Natural killer cell (primary cell): ENCODE measurements at regions not wholly inside any gene's neighbourhood (a gene's known extent, or its start where the extent isn't known, plus 50 kb on each side); places are given as distances from the start of the nearest gene placed in this dataset.
"Not testable (repeated sequence)": the region's sequence is repeated elsewhere in the genome, so short reads cannot be mapped to it uniquely, and the experiment has no call there.

ENCODE experiments used
- ATAC-seq, 3 donors: fragments of 150-1000 bp in 2 of 3; fragments of 200-7000 bp in 1 of 3; cut with Tn5 transposase; 1 replicate in 1 of 3; 2 replicates in 2 of 3; pipeline ENCODE4 v1.10.0; 2021; ENCODE audit warnings: mild to moderate bottlenecking in 2 of 3, moderate library complexity in 2 of 3
- DNase-seq, 2 donors: peaks; one replicate each; pipeline versions ENCODE4 v3.0.0 to v3.0.0-alpha.2; 2013 to 2021; ENCODE audit warnings: mixed read lengths in 1 of 2
- H3K27ac ChIP-seq: one replicate; pipeline ENCODE4 v1.5.1; 2013; ENCODE audit warnings: mild to moderate bottlenecking, low read length
- H3K27me3 ChIP-seq: one replicate; pipeline ENCODE4 v1.6.1; 2013; ENCODE audit warnings: low read length; ENCODE audit not compliant: control insufficient read depth, insufficient read depth
- H3K36me3 ChIP-seq: one replicate; pipeline ENCODE4 v1.6.1; 2013; ENCODE audit warnings: low read length; ENCODE audit not compliant: control insufficient read depth, insufficient read depth
- H3K4me1 ChIP-seq: one replicate; pipeline ENCODE4 v1.6.1; 2013; ENCODE audit warnings: low read length; ENCODE audit not compliant: control insufficient read depth, insufficient read depth
- H3K4me3 ChIP-seq: one replicate; pipeline ENCODE4 v1.5.1; 2013; ENCODE audit warnings: low read length
- H3K9me3 ChIP-seq: one replicate; pipeline ENCODE4 v1.6.1; 2013; ENCODE audit warnings: low read length; ENCODE audit not compliant: control insufficient read depth, insufficient read depth
- H3K27ac Mint-ChIP-seq, 2 donors: one replicate each; pipeline ENCODE4 v1.8.0; 2022; ENCODE audit warnings: mild to moderate bottlenecking in 2 of 2, mixed read lengths in 2 of 2, moderate library complexity in 1 of 2
- H3K27me3 Mint-ChIP-seq, 2 donors: one replicate each; pipeline ENCODE4 v1.8.0; 2022; ENCODE audit warnings: low read depth in 2 of 2, mixed read lengths in 2 of 2
- H3K36me3 Mint-ChIP-seq: one replicate; pipeline ENCODE4 v1.8.0; 2022; ENCODE audit warnings: mixed read lengths
- H3K4me1 Mint-ChIP-seq, 2 donors: one replicate each; pipeline ENCODE4 v1.8.0; 2022; ENCODE audit warnings: mixed read lengths in 2 of 2
- H3K4me3 Mint-ChIP-seq: one replicate; pipeline ENCODE4 v1.8.0; 2022; ENCODE audit warnings: mild to moderate bottlenecking, moderate library complexity, mixed read lengths
- H3K9me3 Mint-ChIP-seq, 2 donors: one replicate each; pipeline ENCODE4 v1.8.0; 2022; ENCODE audit warnings: mixed read lengths in 2 of 2
- WGBS: methylation state at CpG from one replicate; pipeline ENCODE4 v1.1.7; 2013; ENCODE audit warnings: missing lambda C conversion rate; ENCODE audit not compliant: insufficient coverage; 5-methylcytosine and 5-hydroxymethylcytosine counted together
- intact Hi-C: fragments of 100-400 bp; cut with micrococcal nuclease; formaldehyde crosslinking; loops from one replicate; pipeline ENCODE4 v1.14.2; 2022
- TF ChIP-seq, protein P1 (sequence below): fragments of 200-600 bp; IDR thresholded peaks from one replicate; pipeline ENCODE4 v1.8.0; 2022; ENCODE audit warnings: antibody characterized with exemption

DNA sequence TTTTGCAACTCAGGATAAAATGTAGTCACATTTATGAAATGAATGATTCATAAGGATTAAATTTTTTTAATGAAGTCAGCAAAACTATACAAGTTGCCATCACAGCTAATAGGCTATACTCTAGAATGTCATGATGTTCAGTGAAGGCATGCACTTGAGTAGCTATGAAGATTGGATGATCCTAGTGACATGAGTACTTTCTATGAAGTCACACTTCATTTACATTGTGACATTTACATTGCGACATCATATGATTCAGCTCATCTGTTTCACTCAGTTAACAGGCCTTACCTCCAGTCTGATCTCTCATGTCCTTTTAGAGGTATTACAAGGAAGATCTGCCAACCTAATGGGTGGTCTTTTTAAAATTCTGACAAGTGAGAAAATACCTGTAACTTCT lies 82.7 kb upstream of the FGF13 start:
- Mint-ChIP-seq H3K27me3 (peaks cover 2 to 13% of the 10 kb centered on the region in 2 donors), H3K27ac (no peak overlapping the region), H3K9me3 (peaks cover 0 to 6% of the 10 kb centered on the region in 2 donors), H3K4me1 (no peaks in the 10 kb centered on the region), H3K4me3 (no peak overlapping the region), H3K36me3 (no peaks in the 10 kb centered on the region)
- no peak for ATAC-seq
- intact Hi-C loops, result no loop called here
- TF ChIP-seq, protein P1, sequence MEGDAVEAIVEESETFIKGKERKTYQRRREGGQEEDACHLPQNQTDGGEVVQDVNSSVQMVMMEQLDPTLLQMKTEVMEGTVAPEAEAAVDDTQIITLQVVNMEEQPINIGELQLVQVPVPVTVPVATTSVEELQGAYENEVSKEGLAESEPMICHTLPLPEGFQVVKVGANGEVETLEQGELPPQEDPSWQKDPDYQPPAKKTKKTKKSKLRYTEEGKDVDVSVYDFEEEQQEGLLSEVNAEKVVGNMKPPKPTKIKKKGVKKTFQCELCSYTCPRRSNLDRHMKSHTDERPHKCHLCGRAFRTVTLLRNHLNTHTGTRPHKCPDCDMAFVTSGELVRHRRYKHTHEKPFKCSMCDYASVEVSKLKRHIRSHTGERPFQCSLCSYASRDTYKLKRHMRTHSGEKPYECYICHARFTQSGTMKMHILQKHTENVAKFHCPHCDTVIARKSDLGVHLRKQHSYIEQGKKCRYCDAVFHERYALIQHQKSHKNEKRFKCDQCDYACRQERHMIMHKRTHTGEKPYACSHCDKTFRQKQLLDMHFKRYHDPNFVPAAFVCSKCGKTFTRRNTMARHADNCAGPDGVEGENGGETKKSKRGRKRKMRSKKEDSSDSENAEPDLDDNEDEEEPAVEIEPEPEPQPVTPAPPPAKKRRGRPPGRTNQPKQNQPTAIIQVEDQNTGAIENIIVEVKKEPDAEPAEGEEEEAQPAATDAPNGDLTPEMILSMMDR, result no peak
- no peaks in the 10 kb centered on the region for H3K36me3 ChIP-seq
- no peak for DNase-seq
- H3K4me1 ChIP-seq, result no peaks in the 10 kb centered on the region
- no peaks in the 10 kb centered on the region for H3K27me3 ChIP-seq
- WGBS, result 100% methylated on average over 1 of the region's 1 CpG
- no peak overlapping the region for H3K4me3 ChIP-seq
- H3K9me3 ChIP-seq, result no peaks in the 10 kb centered on the region
- no peak overlapping the region for H3K27ac ChIP-seq

DNA sequence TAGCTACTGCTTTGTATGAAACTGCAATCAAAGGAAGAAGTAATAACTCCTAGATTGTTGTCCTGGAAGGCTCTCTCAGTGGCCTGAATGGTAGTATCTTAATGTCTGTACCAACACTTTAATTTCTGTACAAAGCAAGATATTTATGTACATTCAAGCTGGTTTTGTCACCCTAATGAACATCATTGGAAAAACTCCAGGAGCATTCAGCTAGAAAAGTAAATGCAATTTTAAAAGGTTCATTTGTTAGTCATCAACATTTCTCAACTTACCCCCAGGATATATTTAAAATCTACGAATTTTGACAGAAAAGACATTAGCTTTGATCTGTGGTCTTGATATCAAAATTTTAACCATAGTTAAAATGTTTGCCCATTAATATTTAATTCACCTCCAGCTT lies 80.0 kb upstream of the FGF13 start:
- no peaks in the 10 kb centered on the region for H3K36me3 Mint-ChIP-seq
- no CpG with 5 or more reads among the region's 1 CpG for WGBS
- no peak for ATAC-seq
- Histone ChIP-seq H3K36me3 (no peaks in the 10 kb centered on the region), H3K9me3 (no peaks in the 10 kb centered on the region), H3K27ac (no peak overlapping the region), H3K27me3 (no peaks in the 10 kb centered on the region), H3K4me1 (no peaks in the 10 kb centered on the region), H3K4me3 (no peak overlapping the region)
- no peak for DNase-seq
- TF ChIP-seq, protein P1, result no peak
- no peak overlapping the region for H3K27ac Mint-ChIP-seq
- H3K4me3 Mint-ChIP-seq, result no peak overlapping the region
- H3K4me1 Mint-ChIP-seq, result no peaks in the 10 kb centered on the region
- peaks cover 0 to 4% of the 10 kb centered on the region in 2 donors for H3K9me3 Mint-ChIP-seq
- intact Hi-C loops, result no loop called here
- H3K27me3 Mint-ChIP-seq, result no peaks in the 10 kb centered on the region

DNA sequence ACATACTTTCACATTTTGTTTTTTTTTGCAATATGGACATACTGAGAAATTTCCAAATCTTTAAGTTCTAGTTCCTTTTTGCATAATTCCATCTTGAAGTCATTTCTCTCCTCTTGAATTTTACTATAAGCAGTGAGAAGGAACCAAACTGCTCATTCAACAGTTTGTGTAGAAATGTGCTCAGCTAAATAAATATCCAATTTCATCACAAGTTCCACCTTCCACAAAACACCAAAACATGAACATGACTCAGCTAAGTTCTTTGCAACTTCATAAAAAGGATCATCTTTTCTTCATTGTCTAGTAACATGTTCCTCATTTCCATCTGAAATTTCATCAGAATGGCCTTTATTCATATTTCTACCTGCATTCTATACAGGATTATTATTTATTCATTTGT lies 77.3 kb upstream of the FGF13 start:
- no peaks in the 10 kb centered on the region for H3K4me1 ChIP-seq
- ATAC-seq (no peak), DNase-seq (no peak)
- TF ChIP-seq, protein P1, result no peak
- H3K4me3 ChIP-seq, result no peak overlapping the region
- Mint-ChIP-seq H3K4me1 (no peaks in the 10 kb centered on the region), H3K4me3 (no peak overlapping the region), H3K36me3 (no peaks in the 10 kb centered on the region), H3K27ac (no peak overlapping the region), H3K27me3 (no peaks in the 10 kb centered on the region), H3K9me3 (peaks cover 0 to 6% of the 10 kb centered on the region in 2 donors)
- H3K9me3 ChIP-seq, result no peaks in the 10 kb centered on the region
- H3K27ac ChIP-seq, result no peak overlapping the region
- intact Hi-C loops, result no loop called here
- no peaks in the 10 kb centered on the region for H3K27me3 ChIP-seq
- H3K36me3 ChIP-seq, result no peaks in the 10 kb centered on the region

DNA sequence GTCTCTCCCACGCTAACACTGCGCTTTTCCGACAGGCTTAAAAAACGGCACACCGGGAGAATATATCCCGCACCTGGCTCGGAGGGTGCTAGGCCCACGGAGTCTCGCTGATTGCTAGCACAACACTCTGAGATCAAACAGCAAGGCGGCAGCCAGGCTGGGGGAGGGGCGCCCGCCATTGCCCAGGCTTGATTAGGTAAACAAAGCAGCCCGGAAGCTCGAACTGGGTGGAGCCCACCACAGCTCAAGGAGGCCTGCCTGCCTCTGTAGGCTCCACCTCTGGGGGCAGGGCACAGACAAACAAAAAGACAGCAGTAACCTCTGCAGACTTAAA lies 67.0 kb upstream of the FGF13 start:
- H3K36me3 ChIP-seq, H3K4me3 Mint-ChIP-seq, H3K9me3 Mint-ChIP-seq, H3K27me3 ChIP-seq, H3K9me3 ChIP-seq, H3K27ac ChIP-seq, H3K27me3 Mint-ChIP-seq, H3K4me3 ChIP-seq, H3K4me1 Mint-ChIP-seq, H3K4me1 ChIP-seq, H3K36me3 Mint-ChIP-seq, DNase-seq, H3K27ac Mint-ChIP-seq, ATAC-seq: not testable (repeated sequence)
- intact Hi-C loops, result loop anchor here (5.0 to 10.0 kb wide), 2 partner anchors 979 to 1196 kb away; no protein-coding TSS in a partner anchor
- WGBS, result 95% methylated on average over 9 of the region's 14 CpGs

DNA sequence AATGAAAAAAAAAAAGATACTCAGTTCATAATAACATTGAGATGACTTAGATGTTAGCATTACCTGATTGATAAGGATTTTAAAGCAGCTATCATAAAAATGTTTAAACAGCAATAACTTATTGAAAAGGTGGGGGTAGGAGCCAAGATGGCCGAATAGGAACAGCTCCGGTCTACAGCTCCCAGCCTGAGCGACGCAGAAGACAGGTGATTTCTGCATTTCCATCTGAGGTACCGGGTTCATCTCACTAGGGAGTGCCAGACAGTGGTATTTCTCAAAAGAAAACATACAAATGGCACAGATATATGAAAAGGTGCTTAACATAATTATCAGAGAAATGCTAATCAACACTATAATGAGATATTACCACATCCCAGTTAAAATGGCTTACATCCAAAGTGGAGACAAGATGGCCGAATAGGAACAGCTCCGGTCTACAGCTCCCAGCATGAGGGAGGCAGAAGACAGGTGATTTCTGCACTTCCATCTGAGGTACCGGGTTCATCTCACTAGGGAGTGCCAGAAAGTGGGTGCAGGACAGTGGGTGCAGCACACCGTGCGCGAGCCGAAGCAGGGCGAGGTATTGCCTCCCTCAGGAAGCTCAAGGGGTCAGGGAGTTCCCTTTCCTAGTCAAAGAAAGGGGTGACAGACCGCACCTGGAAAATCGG lies 66.5 kb upstream of the FGF13 start:
- WGBS, result 95% methylated on average over 8 of the region's 15 CpGs

More for the DNA sequence above, 66.5 kb upstream of the FGF13 start:
- H3K36me3 ChIP-seq, H3K4me1 ChIP-seq, H3K27ac ChIP-seq, DNase-seq, H3K4me1 Mint-ChIP-seq, ATAC-seq, H3K36me3 Mint-ChIP-seq, H3K27me3 Mint-ChIP-seq, H3K27ac Mint-ChIP-seq, H3K9me3 ChIP-seq, H3K4me3 ChIP-seq, H3K4me3 Mint-ChIP-seq, H3K27me3 ChIP-seq, H3K9me3 Mint-ChIP-seq: not testable (repeated sequence)
- intact Hi-C loops, result loop anchor here (5.0 to 10.0 kb wide), 2 partner anchors 979 to 1197 kb away; no protein-coding TSS in a partner anchor
